Panc1 (cell line): ENCODE measurements at regions not wholly inside any gene's neighbourhood (a gene's known extent, or its start where the extent isn't known, plus 50 kb on each side); places are given as distances from the start of the nearest gene placed in this dataset.

Experiments used
- ATAC-seq: fragments of 200-7000 bp; cut with Tn5 transposase; 2 replicates; pipeline ENCODE4 v1.9.1; 2020; ENCODE audit warnings: mild to moderate bottlenecking, moderate library complexity
- BruUV-seq: library from RNA; stranded (reverse); fragments of 400-500 nt; replicated peaks from 2 replicates; lab custom pipeline; 2021; lab: Mats Ljungman, UMichigan
- CTCF ChIA-PET: fragments of 300-600 bp; sonication (Branson Sonifier 250); formaldehyde crosslinking; loops from one replicate; lab custom pipeline; 2022; ENCODE audit warnings: antibody characterized with exemption; lab: Charles Lee
- POLR2A ChIA-PET: fragments of 300-600 bp; sonication (Branson Sonifier 250); formaldehyde crosslinking; loops from one replicate; lab custom pipeline; 2022; ENCODE audit warnings: antibody characterized with exemption; lab: Charles Lee
- DNase-seq: peaks from one replicate; pipeline ENCODE4 v3.0.0-alpha.2; 2010; ENCODE audit warnings: low read depth, low spot score
- H3K27ac ChIP-seq: 2 replicates; pipeline ENCODE4 v1.5.1; 2011; ENCODE audit warnings: mild to moderate bottlenecking, low read length, inconsistent platforms
- H3K27me3 ChIP-seq: fragments of 200-500 bp; sonication (Bioruptor generic); 2 replicates; pipeline ENCODE4 v1.6.0; 2014; ENCODE audit warnings: low read length, inconsistent platforms; ENCODE audit not compliant: control insufficient read depth, insufficient read depth
- H3K36me3 ChIP-seq: fragments of 200-500 bp; sonication (Bioruptor generic); 2 replicates; pipeline ENCODE4 v1.5.1; 2014; ENCODE audit warnings: inconsistent platforms, mild to moderate bottlenecking, low read length, moderate library complexity; ENCODE audit not compliant: control insufficient read depth, insufficient read depth
- H3K4me1 ChIP-seq: 2 replicates; pipeline ENCODE4 v1.5.1; 2011; ENCODE audit warnings: inconsistent platforms, mild to moderate bottlenecking, low read length, moderate library complexity; ENCODE audit not compliant: control insufficient read depth, insufficient read depth
- H3K4me3 ChIP-seq, 2 experiments: 2 replicates each; pipeline ENCODE4 v1.5.1; 2011 to 2012; ENCODE audit warnings: low read depth in 2 of 2, low read length in 2 of 2, mild to moderate bottlenecking in 2 of 2, inconsistent platforms in 1 of 2, moderate library complexity in 1 of 2
- H3K9me3 ChIP-seq: fragments of 200-500 bp; sonication (Bioruptor generic); 2 replicates; pipeline ENCODE4 v1.5.1; 2014; ENCODE audit warnings: low read depth, mild to moderate bottlenecking, inconsistent platforms, low read length, moderate library complexity; ENCODE audit not compliant: control insufficient read depth, insufficient read depth
- CTCF ChIP-seq: fragments of 450-650 bp; IDR thresholded peaks from 2 replicates; pipeline ENCODE4 v1.5.1; 2017; ENCODE audit warnings: mild to moderate bottlenecking
- POLR2AphosphoS5 ChIP-seq: IDR thresholded peaks from 2 replicates; pipeline ENCODE4 v1.6.1; 2012; ENCODE audit warnings: mild to moderate bottlenecking, low read depth, low read length, moderate library complexity
- REST ChIP-seq, 2 experiments: IDR thresholded peaks; 2 replicates each; pipeline ENCODE4 v1.6.1; 2011 to 2012; ENCODE audit warnings: low read depth in 2 of 2, control low read depth in 1 of 2, low read length in 1 of 2, mild to moderate bottlenecking in 1 of 2, moderate library complexity in 1 of 2; ENCODE audit not compliant: insufficient read depth in 1 of 2
- SIN3A ChIP-seq: IDR thresholded peaks from 2 replicates; pipeline ENCODE4 v1.6.1; 2012; ENCODE audit warnings: low read depth, mild to moderate bottlenecking, low read length, moderate library complexity, borderline replicate concordance; ENCODE audit not compliant: insufficient read depth
- TCF7L2 ChIP-seq: IDR thresholded peaks from 2 replicates; pipeline ENCODE4 v1.6.1; 2011; ENCODE audit warnings: mild to moderate bottlenecking, low read depth, low read length, inconsistent platforms
- in situ Hi-C: cut with HindIII; loops from 2 replicates; pipeline ENCODE4 v1.10.0; 2016; ENCODE audit warnings: low sequenced_read_pairs, low pct_unique_long_range_greater_than_20kb
- intact Hi-C: fragments of 100-400 bp; cut with micrococcal nuclease; formaldehyde crosslinking; loops from one replicate; pipeline ENCODE4 v1.10.0; 2022; ENCODE audit not compliant: unreplicated experiment

- no peak for TF ChIP-seq REST (IDR thresholded peaks at IDR 0.05; ENCODE audit: insufficient read depth in 1 of 2, low read depth in 2 of 2, low read length in 1 of 2)
- no peak for TF ChIP-seq CTCF
- TF ChIP-seq TCF7L2 = no peak
- TF ChIP-seq SIN3A = no peak
- no peak for TF ChIP-seq POLR2AphosphoS5
- Histone ChIP-seq H3K9me3 (no peaks in the 10 kb centered on the region), H3K27ac (no peak overlapping the region), H3K4me1 (no peaks in the 10 kb centered on the region), H3K27me3 (no peaks in the 10 kb centered on the region), H3K4me3 (no peak overlapping the region), H3K36me3 (no peaks in the 10 kb centered on the region)
- no TSS peak for BruUV-seq
- DNase-seq (no peak), ATAC-seq (no peak)
- POLR2A ChIA-PET = no interaction called here
- CTCF ChIA-PET = no interaction called here
- in situ Hi-C loops = no loop called here
- intact Hi-C loops = no loop called here
These were observed 632.2 kb downstream of the PCDH19 start for GRCh38 chrX:99777912-99778311.

- H3K4me3 ChIP-seq = no peak overlapping the region
- ATAC-seq (no peak), DNase-seq (no peak)
- no peaks in the 10 kb centered on the region for H3K9me3 ChIP-seq
- no peaks in the 10 kb centered on the region for H3K36me3 ChIP-seq
- H3K27ac ChIP-seq = no peak overlapping the region
- no peaks in the 10 kb centered on the region for H3K4me1 ChIP-seq
- intact Hi-C loops (no loop called here), in situ Hi-C loops (no loop called here)
- POLR2A ChIA-PET = no interaction called here
- BruUV-seq = no TSS peak
- CTCF ChIA-PET = no interaction called here
- TF ChIP-seq POLR2AphosphoS5 = no peak
- TF ChIP-seq REST (IDR thresholded peaks at IDR 0.05; ENCODE audit: insufficient read depth in 1 of 2, low read depth in 2 of 2, low read length in 1 of 2) = no peak
- no peak for TF ChIP-seq TCF7L2
- TF ChIP-seq CTCF = no peak
- no peak for TF ChIP-seq SIN3A
- H3K27me3 ChIP-seq = no peaks in the 10 kb centered on the region
These were observed 648.3 kb downstream of the PCDH19 start for GRCh38 chrX:99761731-99762130.
